Keratinocyte (primary cell): ENCODE measurements at regions not wholly inside any gene's neighbourhood (a gene's known extent, or its start where the extent isn't known, plus 50 kb on each side); places are given as distances from the start of the nearest gene placed in this dataset.

ENCODE experiments used
- DNase-seq: peaks from one replicate; pipeline ENCODE4 v3.0.0-alpha.2; 2011; ENCODE audit warnings: low read depth, missing footprints, low spot score
- FAIRE-seq: peaks from 2 replicates; lab custom pipeline; 2011; peaks lifted over from hg19 to GRCh38; lab: Jason Lieb, UNC
- H2AFZ ChIP-seq: 2 replicates; pipeline ENCODE4 v1.6.0; 2012; ENCODE audit warnings: low read length, control low read depth, inconsistent platforms; ENCODE audit not compliant: control insufficient read depth
- H3K27ac ChIP-seq: 2 replicates; pipeline ENCODE4 v1.5.1; 2011; ENCODE audit warnings: low read length; ENCODE audit not compliant: control insufficient read depth, insufficient read depth
- H3K27me3 ChIP-seq: 3 replicates; pipeline ENCODE4 v1.6.0; 2011; ENCODE audit warnings: low read length; ENCODE audit not compliant: control insufficient read depth, insufficient read depth; ENCODE audit errors: extremely low read depth
- H3K36me3 ChIP-seq, 2 experiments: 2 replicates in 1 of 2; 3 replicates in 1 of 2; pipeline ENCODE4 v1.5.1; 2011; ENCODE audit warnings: low read length in 2 of 2, mild to moderate bottlenecking in 1 of 2; ENCODE audit not compliant: control insufficient read depth in 2 of 2, insufficient read depth in 2 of 2; ENCODE audit errors: extremely low read depth in 1 of 2
- H3K4me1 ChIP-seq: 3 replicates; pipeline ENCODE4 v1.5.1; 2011; ENCODE audit warnings: low read length; ENCODE audit not compliant: control insufficient read depth, insufficient read depth; ENCODE audit errors: extremely low read depth
- H3K4me2 ChIP-seq: 3 replicates; pipeline ENCODE4 v1.6.0; 2011; ENCODE audit warnings: low read depth, low read length; ENCODE audit not compliant: control insufficient read depth, insufficient read depth; ENCODE audit errors: extremely low read depth
- H3K4me3 ChIP-seq, 3 experiments: fragments of 200-600 bp in 1 of 3; sonication (generic) in 1 of 3; 2 replicates in 2 of 3; 3 replicates in 1 of 3; pipeline ENCODE4 v1.5.1; 2011 to 2016; ENCODE audit warnings: low read length in 3 of 3, mild to moderate bottlenecking in 3 of 3, control low read depth in 2 of 3, inconsistent platforms in 1 of 3, low read depth in 1 of 3, mixed read lengths in 1 of 3, mixed run types in 1 of 3, moderate library complexity in 1 of 3; ENCODE audit not compliant: control insufficient read depth in 2 of 3, insufficient read depth in 2 of 3; ENCODE audit errors: extremely low read depth in 1 of 3
- H3K79me2 ChIP-seq: 2 replicates; pipeline ENCODE4 v1.6.0; 2012; ENCODE audit warnings: low read length; ENCODE audit not compliant: control insufficient read depth, insufficient read depth
- H3K9ac ChIP-seq: 3 replicates; pipeline ENCODE4 v1.6.0; 2011; ENCODE audit warnings: low read length; ENCODE audit not compliant: control insufficient read depth, insufficient read depth; ENCODE audit errors: extremely low read depth
- H3K9me1 ChIP-seq: 3 replicates; pipeline ENCODE4 v1.6.0; 2011; ENCODE audit warnings: low read length; ENCODE audit not compliant: control insufficient read depth, insufficient read depth; ENCODE audit errors: extremely low read depth
- H3K9me3 ChIP-seq: 2 replicates; pipeline ENCODE4 v1.5.1; 2012; ENCODE audit warnings: low read depth, low read length; ENCODE audit not compliant: control insufficient read depth
- H4K20me1 ChIP-seq: 3 replicates; pipeline ENCODE4 v1.6.0; 2011; ENCODE audit warnings: low read length; ENCODE audit not compliant: control insufficient read depth, insufficient read depth; ENCODE audit errors: extremely low read depth
- EZH2 ChIP-seq: IDR thresholded peaks from one replicate; pipeline ENCODE4 v1.6.1; 2012; ENCODE audit warnings: inconsistent platforms, mild to moderate bottlenecking, low read length, moderate library complexity
- dilution Hi-C: fragments of 300-500 bp; cut with MboI; formaldehyde crosslinking; loops from one replicate; pipeline ENCODE4 v1.7.0; 2020; ENCODE audit warnings: low sequenced_read_pairs; ENCODE audit not compliant: extremely low pct_ligation_motif_present
- TF ChIP-seq, protein P1 (sequence below), 3 experiments: IDR thresholded peaks in 1 of 3; conservative IDR thresholded peaks in 1 of 3; optimal IDR thresholded peaks in 1 of 3; 2 replicates in 2 of 3; 3 replicates in 1 of 3; pipeline versions ENCODE3 to v1.5.1; 2011; ENCODE audit warnings: low read length in 3 of 3, mild to moderate bottlenecking in 3 of 3, moderate library complexity in 2 of 3, control low read depth in 1 of 3, inconsistent platforms in 1 of 3; ENCODE audit not compliant: insufficient read depth in 2 of 3; ENCODE audit errors: extremely low read depth in 1 of 3

DNA sequence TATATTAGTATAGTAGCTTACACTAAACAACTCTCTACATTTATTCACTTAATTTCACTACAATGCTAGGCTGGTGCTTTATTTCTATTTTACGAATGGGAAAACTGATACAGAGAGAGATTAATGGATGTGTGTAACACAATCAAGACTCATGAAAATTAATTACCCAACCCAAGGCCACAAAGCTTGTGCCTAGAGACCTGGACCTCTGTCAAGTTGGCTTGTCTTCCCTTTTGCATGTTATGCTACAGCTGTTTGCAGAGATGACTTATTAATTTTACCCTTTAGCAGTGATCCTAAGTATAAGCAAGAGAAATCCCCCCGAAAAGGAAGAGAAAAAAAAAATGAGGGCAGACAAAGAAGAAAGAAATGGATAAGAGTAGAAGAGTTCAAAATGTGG lies 162.5 kb downstream of the C3orf38 start:
- no peaks in the 10 kb centered on the region for H3K79me2 ChIP-seq
- dilution Hi-C loops = no loop called here
- H3K9ac ChIP-seq = no peak overlapping the region
- H3K27ac ChIP-seq = no peak overlapping the region
- H3K4me1 ChIP-seq = no peaks in the 10 kb centered on the region
- H3K36me3 ChIP-seq = no peaks in the 10 kb centered on the region
- no peak for TF ChIP-seq EZH2
- TF ChIP-seq, protein P1, sequence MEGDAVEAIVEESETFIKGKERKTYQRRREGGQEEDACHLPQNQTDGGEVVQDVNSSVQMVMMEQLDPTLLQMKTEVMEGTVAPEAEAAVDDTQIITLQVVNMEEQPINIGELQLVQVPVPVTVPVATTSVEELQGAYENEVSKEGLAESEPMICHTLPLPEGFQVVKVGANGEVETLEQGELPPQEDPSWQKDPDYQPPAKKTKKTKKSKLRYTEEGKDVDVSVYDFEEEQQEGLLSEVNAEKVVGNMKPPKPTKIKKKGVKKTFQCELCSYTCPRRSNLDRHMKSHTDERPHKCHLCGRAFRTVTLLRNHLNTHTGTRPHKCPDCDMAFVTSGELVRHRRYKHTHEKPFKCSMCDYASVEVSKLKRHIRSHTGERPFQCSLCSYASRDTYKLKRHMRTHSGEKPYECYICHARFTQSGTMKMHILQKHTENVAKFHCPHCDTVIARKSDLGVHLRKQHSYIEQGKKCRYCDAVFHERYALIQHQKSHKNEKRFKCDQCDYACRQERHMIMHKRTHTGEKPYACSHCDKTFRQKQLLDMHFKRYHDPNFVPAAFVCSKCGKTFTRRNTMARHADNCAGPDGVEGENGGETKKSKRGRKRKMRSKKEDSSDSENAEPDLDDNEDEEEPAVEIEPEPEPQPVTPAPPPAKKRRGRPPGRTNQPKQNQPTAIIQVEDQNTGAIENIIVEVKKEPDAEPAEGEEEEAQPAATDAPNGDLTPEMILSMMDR (optimal IDR thresholded peaks at IDR 0.05 in 1 of 3, IDR thresholded peaks at IDR 0.05 in 1 of 3, conservative IDR thresholded peaks at IDR 0.05 in 1 of 3; ENCODE audit: extremely low read depth in 1 of 3, insufficient read depth in 2 of 3, low read length in 3 of 3) = no peak
- FAIRE-seq = no peak
- H2AFZ ChIP-seq = no peak overlapping the region
- no peaks in the 10 kb centered on the region for H4K20me1 ChIP-seq
- H3K9me1 ChIP-seq = no peaks in the 10 kb centered on the region
- no peak overlapping the region for H3K4me3 ChIP-seq
- H3K27me3 ChIP-seq = no peaks in the 10 kb centered on the region
- DNase-seq = no peak
- no peaks in the 10 kb centered on the region for H3K9me3 ChIP-seq
- H3K4me2 ChIP-seq = no peak overlapping the region

DNA sequence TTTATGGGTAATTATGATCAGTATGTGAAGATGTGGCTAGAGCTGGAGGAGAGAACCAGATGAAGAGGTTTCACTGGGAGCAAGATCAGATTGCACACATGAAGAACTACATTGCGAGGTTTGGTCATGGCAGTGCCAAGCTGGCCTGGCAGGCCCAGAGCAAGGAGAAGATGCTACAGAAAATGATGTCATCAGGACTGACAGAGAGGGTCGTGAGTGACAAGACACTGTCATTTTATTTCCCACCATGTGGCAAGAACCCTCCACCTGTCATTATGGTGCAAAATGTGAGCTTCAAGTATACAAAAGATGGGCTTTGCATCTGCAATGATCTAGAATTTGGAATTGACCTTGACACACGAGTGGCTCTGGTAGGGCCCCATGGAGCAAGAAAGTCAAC lies 168.3 kb downstream of the C3orf38 start:
- Histone ChIP-seq H3K4me2 (no peak overlapping the region), H3K27ac (no peak overlapping the region), H3K27me3 (no peaks in the 10 kb centered on the region), H2AFZ (no peak overlapping the region), H3K9ac (no peak overlapping the region), H3K36me3 (no peaks in the 10 kb centered on the region), H3K9me3 (no peaks in the 10 kb centered on the region), H3K4me3 (no peak overlapping the region), H4K20me1 (no peaks in the 10 kb centered on the region), H3K9me1 (no peaks in the 10 kb centered on the region), H3K79me2 (no peaks in the 10 kb centered on the region), H3K4me1 (no peaks in the 10 kb centered on the region)
- DNase-seq = no peak
- dilution Hi-C loops = no loop called here
- no peak for TF ChIP-seq EZH2
- TF ChIP-seq, protein P1 (optimal IDR thresholded peaks at IDR 0.05 in 1 of 3, IDR thresholded peaks at IDR 0.05 in 1 of 3, conservative IDR thresholded peaks at IDR 0.05 in 1 of 3; ENCODE audit: extremely low read depth in 1 of 3, insufficient read depth in 2 of 3, low read length in 3 of 3) = no peak
- no peak for FAIRE-seq
